ENCODE measurements at regions not wholly inside any gene's neighbourhood (a gene's known extent, or its start where the extent isn't known, plus 50 kb on each side); places are given as distances from the start of the nearest gene placed in this dataset.

DNA sequence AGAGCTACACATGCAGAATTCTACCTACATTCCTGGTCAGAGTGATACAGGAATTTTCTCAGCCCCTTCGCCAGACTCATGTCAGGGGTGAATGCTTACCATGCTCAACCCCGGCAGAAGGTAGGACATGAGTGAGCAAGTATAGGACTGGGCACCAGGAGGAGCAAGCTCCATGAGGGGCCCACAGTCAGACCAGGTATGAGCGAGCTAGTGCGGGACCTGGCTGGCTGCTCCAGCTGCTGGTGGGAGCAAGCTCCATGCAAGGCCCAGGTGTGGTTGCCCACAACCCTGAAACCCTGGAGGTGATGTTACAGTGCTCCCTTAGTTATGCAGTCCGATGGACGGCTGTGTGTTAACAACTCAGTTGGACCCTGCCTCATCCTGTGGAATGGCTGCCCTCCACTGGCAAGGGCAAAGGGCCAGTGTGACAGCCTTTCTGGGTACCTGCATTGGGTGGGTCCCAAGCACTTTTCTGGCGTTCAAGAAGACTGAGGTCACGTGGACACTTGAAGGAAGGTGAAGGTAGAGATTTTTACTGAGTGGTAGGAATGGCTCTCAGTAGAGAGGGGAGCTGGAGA, 503.5 kb upstream of the CITED2 start:
- no peaks in the 10 kb centered on the region for H3K27me3 ChIP-seq (replicated peaks; ENCODE audit: insufficient read depth, low read length)
- no peak overlapping the region for H2AFZ ChIP-seq (ENCODE audit: low read length)
- H3K4me3 ChIP-seq (ENCODE audit: low read length): no peak overlapping the region
- no peaks in the 10 kb centered on the region for H3K9me3 ChIP-seq (replicated peaks; ENCODE audit: insufficient read depth, low read length)
- peaks cover 11% of the 10 kb centered on the region; the same call in 1 of the 2 replicates for H3F3A ChIP-seq (ENCODE audit: insufficient read depth, low read length)
- TF ChIP-seq, protein P1, sequence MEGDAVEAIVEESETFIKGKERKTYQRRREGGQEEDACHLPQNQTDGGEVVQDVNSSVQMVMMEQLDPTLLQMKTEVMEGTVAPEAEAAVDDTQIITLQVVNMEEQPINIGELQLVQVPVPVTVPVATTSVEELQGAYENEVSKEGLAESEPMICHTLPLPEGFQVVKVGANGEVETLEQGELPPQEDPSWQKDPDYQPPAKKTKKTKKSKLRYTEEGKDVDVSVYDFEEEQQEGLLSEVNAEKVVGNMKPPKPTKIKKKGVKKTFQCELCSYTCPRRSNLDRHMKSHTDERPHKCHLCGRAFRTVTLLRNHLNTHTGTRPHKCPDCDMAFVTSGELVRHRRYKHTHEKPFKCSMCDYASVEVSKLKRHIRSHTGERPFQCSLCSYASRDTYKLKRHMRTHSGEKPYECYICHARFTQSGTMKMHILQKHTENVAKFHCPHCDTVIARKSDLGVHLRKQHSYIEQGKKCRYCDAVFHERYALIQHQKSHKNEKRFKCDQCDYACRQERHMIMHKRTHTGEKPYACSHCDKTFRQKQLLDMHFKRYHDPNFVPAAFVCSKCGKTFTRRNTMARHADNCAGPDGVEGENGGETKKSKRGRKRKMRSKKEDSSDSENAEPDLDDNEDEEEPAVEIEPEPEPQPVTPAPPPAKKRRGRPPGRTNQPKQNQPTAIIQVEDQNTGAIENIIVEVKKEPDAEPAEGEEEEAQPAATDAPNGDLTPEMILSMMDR (IDR thresholded peaks at IDR 0.05; ENCODE audit: low read length): no peak
- no peak for TF ChIP-seq EZH2 (optimal IDR thresholded peaks at IDR 0.05; ENCODE audit: low read depth, low read length)
- no peak for TF ChIP-seq EZH2phosphoT487 (IDR thresholded peaks at IDR 0.05; ENCODE audit: low read length)
- H3K9ac ChIP-seq (ENCODE audit: low read length): no peak overlapping the region
- peaks cover under 1% of the 10 kb centered on the region; the same call in 1 of the 2 replicates for H3K4me1 ChIP-seq (ENCODE audit: low read length)
- no peak overlapping the region for H3K4me2 ChIP-seq (ENCODE audit: low read depth, low read length)
- H3K27ac ChIP-seq (ENCODE audit: low read length): no peak overlapping the region
- no peaks in the 10 kb centered on the region for H3K79me2 ChIP-seq (ENCODE audit: low read length)
- DNase-seq: no peak
- no peaks in the 10 kb centered on the region for H3K36me3 ChIP-seq (replicated peaks; ENCODE audit: insufficient read depth, low read length)
- no peaks in the 10 kb centered on the region for H4K20me1 ChIP-seq (ENCODE audit: insufficient read depth, low read length)
- H3K9me2 ChIP-seq (replicated peaks; ENCODE audit: insufficient read depth, low read length): no peaks in the 10 kb centered on the region

DNA sequence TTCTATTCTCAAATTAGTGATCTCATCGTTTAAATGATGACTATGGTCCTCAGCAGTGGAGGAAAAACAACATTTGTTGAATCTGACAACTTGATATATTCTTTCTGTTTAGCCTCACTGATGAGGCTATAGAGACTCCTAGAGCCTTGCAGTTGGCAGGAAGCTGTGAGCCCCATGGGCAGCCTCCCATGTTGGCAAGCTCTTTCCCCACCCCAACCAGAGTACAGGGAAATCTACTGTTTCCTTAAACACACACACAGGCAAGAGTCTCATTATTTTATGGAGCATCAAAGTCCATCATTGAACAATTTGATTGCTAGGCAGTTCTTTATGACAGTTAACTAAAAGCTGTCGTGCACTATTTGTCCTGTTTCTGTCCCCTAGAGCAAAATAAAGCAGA, 498.2 kb upstream of the CITED2 start:
- no peak overlapping the region for H2AFZ ChIP-seq (ENCODE audit: low read length)
- no peaks in the 10 kb centered on the region for H3K79me2 ChIP-seq (ENCODE audit: low read length)
- no peak overlapping the region for H3K4me2 ChIP-seq (ENCODE audit: low read depth, low read length)
- no peak overlapping the region for H3K4me3 ChIP-seq (ENCODE audit: low read length)
- TF ChIP-seq, protein P1 (IDR thresholded peaks at IDR 0.05; ENCODE audit: low read length): no peak
- TF ChIP-seq EZH2phosphoT487 (IDR thresholded peaks at IDR 0.05; ENCODE audit: low read length) (no peak), EZH2 (optimal IDR thresholded peaks at IDR 0.05; ENCODE audit: low read depth, low read length) (no peak)
- no peak overlapping the region for H3K27ac ChIP-seq (ENCODE audit: low read length)
- no peaks in the 10 kb centered on the region for H4K20me1 ChIP-seq (ENCODE audit: insufficient read depth, low read length)
- no peaks in the 10 kb centered on the region for H3F3A ChIP-seq (ENCODE audit: insufficient read depth, low read length)
- H3K9ac ChIP-seq (ENCODE audit: low read length): no peak overlapping the region
- H3K9me3 ChIP-seq (replicated peaks; ENCODE audit: insufficient read depth, low read length): no peaks in the 10 kb centered on the region
- DNase-seq: no peak
- H3K27me3 ChIP-seq (replicated peaks; ENCODE audit: insufficient read depth, low read length): no peaks in the 10 kb centered on the region
- no peaks in the 10 kb centered on the region for H3K36me3 ChIP-seq (replicated peaks; ENCODE audit: insufficient read depth, low read length)
- no peaks in the 10 kb centered on the region for H3K4me1 ChIP-seq (ENCODE audit: low read length)
- no peaks in the 10 kb centered on the region for H3K9me2 ChIP-seq (replicated peaks; ENCODE audit: insufficient read depth, low read length)

DNA sequence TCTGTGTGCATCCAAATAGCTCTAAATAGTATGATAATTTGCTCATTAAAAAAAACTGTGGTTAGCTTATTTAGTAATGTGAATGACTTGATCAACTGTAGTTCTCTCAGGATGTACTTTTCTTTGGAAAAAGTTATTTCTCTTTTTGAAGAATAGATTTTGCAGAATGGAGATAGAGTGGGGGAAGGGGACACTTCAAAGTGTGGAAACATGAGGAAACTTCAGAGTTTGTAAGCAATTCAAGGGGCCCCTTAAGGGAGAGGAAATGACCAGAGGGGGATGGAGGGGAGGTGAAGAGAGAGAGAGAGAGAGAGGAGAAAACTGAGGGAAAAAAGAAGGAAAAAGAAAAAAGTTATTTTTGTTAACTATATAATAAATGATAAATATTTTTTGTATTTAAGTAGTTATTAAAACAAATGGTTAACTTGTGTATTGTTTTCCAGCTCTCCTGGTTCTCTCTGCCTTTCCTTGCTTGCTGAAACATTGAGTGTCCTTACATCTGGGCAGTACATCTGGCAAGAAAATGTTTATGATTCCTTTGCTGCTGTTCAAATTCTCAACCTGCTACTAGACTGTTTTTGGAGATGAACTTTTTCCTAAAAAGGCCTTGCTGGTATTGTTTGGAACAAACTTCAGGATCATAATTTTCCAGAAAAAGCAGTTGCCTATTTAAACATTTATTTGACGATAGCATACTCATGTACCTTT, 497.5 kb upstream of the CITED2 start:
- Histone ChIP-seq H3K36me3 (replicated peaks; ENCODE audit: insufficient read depth, low read length) (no peaks in the 10 kb centered on the region), H4K20me1 (ENCODE audit: insufficient read depth, low read length) (no peaks in the 10 kb centered on the region), H2AFZ (ENCODE audit: low read length) (no peak overlapping the region), H3K4me3 (ENCODE audit: low read length) (no peak overlapping the region), H3K9me2 (replicated peaks; ENCODE audit: insufficient read depth, low read length) (no peaks in the 10 kb centered on the region), H3K27ac (ENCODE audit: low read length) (no peak overlapping the region), H3K9ac (ENCODE audit: low read length) (no peak overlapping the region), H3K79me2 (ENCODE audit: low read length) (no peaks in the 10 kb centered on the region), H3K27me3 (replicated peaks; ENCODE audit: insufficient read depth, low read length) (no peaks in the 10 kb centered on the region), H3K4me1 (ENCODE audit: low read length) (no peaks in the 10 kb centered on the region), H3F3A (ENCODE audit: insufficient read depth, low read length) (no peaks in the 10 kb centered on the region), H3K4me2 (ENCODE audit: low read depth, low read length) (no peak overlapping the region), H3K9me3 (replicated peaks; ENCODE audit: insufficient read depth, low read length) (no peaks in the 10 kb centered on the region)
- no peak for TF ChIP-seq EZH2phosphoT487 (IDR thresholded peaks at IDR 0.05; ENCODE audit: low read length)
- TF ChIP-seq, protein P1 (IDR thresholded peaks at IDR 0.05; ENCODE audit: low read length): no peak
- no peak for DNase-seq
